Heart left ventricle (tissue), 16 donors: ENCODE measurements at regions not wholly inside any gene's neighbourhood (a gene's known extent, or its start where the extent isn't known, plus 50 kb on each side); places are given as distances from the start of the nearest gene placed in this dataset.

Experiments
- ATAC-seq, 4 donors: fragments of 200-7000 bp; cut with Tn5 transposase; one replicate each; pipeline ENCODE4 v1.9.1; 2020 to 2022; ENCODE audit warnings: moderate library complexity in 4 of 4, mild to moderate bottlenecking in 3 of 4, moderate number of reproducible peaks in 1 of 4
- DNase-seq, 5 donors: peaks; one replicate each; pipeline ENCODE4 v3.0.0-alpha.2; 2020
- H3K27ac ChIP-seq, 12 donors: fragments of 200-600 bp; sonication (generic) in 4 of 12; one replicate each; pipeline versions ENCODE4 v1.5.0 to v1.8.0; 2016 to 2022; ENCODE audit warnings: mild to moderate bottlenecking in 2 of 12
- H3K27me3 ChIP-seq, 9 donors: fragments of 200-600 bp; sonication (generic) in 2 of 9; one replicate each; pipeline versions ENCODE4 v1.5.1 to v1.8.0; 2016 to 2022; ENCODE audit warnings: mild to moderate bottlenecking in 3 of 9
- H3K36me3 ChIP-seq, 9 donors: fragments of 200-600 bp; sonication (generic) in 2 of 9; one replicate each; pipeline versions ENCODE4 v1.5.0 to v1.8.0; 2018 to 2022; ENCODE audit warnings: mild to moderate bottlenecking in 2 of 9
- H3K4me1 ChIP-seq, 12 donors: fragments of 200-600 bp; sonication (generic) in 4 of 12; one replicate each; pipeline versions ENCODE4 v1.5.0 to v1.8.0; 2016 to 2022; ENCODE audit warnings: mild to moderate bottlenecking in 3 of 12
- H3K4me3 ChIP-seq, 12 donors: fragments of 200-600 bp; sonication (generic) in 4 of 12; one replicate each; pipeline versions ENCODE4 v1.5.0 to v1.8.0; 2017 to 2022; ENCODE audit warnings: mild to moderate bottlenecking in 9 of 12, moderate library complexity in 4 of 12
- H3K9me3 ChIP-seq, 12 donors: fragments of 200-600 bp; sonication (generic) in 4 of 12; one replicate each; pipeline versions ENCODE4 v1.5.0 to v1.8.0; 2016 to 2022; ENCODE audit warnings: mild to moderate bottlenecking in 1 of 12
- POLR2A ChIP-seq, 2 donors: fragments of 450-650 bp; IDR thresholded peaks; one replicate each; pipeline ENCODE4 v1.6.1; 2017; ENCODE audit warnings: antibody characterized with exemption in 2 of 2, mild to moderate bottlenecking in 2 of 2, moderate library complexity in 2 of 2
- WGBS, 4 donors: extraction: QIAGEN DNeasy Blood & Tissue Kit in 2 of 4; methylation state at CpG; one replicate each; pipeline versions ENCODE4 v1.1.5 to v1.1.7; 2013 to 2018; 5-methylcytosine and 5-hydroxymethylcytosine counted together
- intact Hi-C, 10 donors: fragments of 100-400 bp; cut with DNase I; formaldehyde crosslinking; loops; one replicate each; pipeline versions ENCODE4 v1.11.1 to v1.14.2; 2022
- TF ChIP-seq, protein P1 (sequence below), 12 donors: fragments of 200-600 bp; sonication (generic) in 4 of 12; IDR thresholded peaks; one replicate each; pipeline versions ENCODE4 v1.5.0 to v1.8.0; 2018 to 2022; ENCODE audit warnings: antibody characterized with exemption in 12 of 12, mild to moderate bottlenecking in 5 of 12
- donor health status: ischemic (EF 13 %, LVEDD 7.1; RV severe dilation, severe dysfunction).
- donor health status: healthy with polysubstance abuse.
- donor health status: DM: no; HTN: yes; CAD: no.
- donor health status: DM: no; HTN: no; CAD: no.
- donor health status: ischemic (EF 25% LVEDD 6.9; RV normal size, moderate dysfunction).
- donor health status: ischemic (EF 25% LVEDD 5.7; RV mildly dilated, moderate dysfunction).
- donor health status: healthy.
- donor health status: DM: yes; HTN: yes; CAD: no.
- donor health status: ischemic (EF 35%, LVEDD 5.7; RV mildly dilated, moderate dysfunction).
- donor health status: nonischemic (EF 11% LVEDD 7.7; RV severe dilation, severe dysfunction).
- donor health status: DM: yes; HTN: yes; CAD: no.
- donor health status: PGD.
- donor health status: ischemic (EF 29% LVEDD 5.4; RV normal size, mild dysfunction).
- donor health status: nonischemic (EF 23%, LVEDD 6.1; RV moderate dilation, normal function).

DNA sequence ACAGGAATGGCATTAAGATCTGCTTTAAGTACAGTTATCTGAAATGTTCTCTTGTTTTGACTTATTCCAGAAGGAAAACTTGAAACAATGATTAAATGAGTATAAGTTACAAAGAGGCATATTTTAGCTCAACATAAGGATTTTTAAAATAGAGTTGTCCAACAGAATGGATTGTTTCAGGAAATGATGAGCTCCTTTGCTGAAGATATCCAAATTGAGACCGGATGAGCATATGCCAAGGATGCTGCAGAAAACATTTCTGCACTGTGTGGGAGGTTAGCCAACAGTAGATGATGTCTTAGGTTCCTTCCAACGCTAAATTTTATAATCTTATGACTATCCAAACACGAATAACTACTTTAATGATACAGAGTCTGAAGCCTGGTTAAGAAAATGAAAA lies 226.5 kb upstream of the NANOGP8 start:
- ATAC-seq (no peak), DNase-seq (no peak)
- 55 to 69% (median 62%) methylated on average over 3 of the region's 3 CpGs for WGBS, 4 donors
- Histone ChIP-seq H3K27ac (no peak overlapping the region), H3K27me3 (no peaks in the 10 kb centered on the region), H3K36me3 (no peaks in the 10 kb centered on the region), H3K4me1 (peaks cover 0 to 45% (median 17%) of the 10 kb centered on the region in 12 donors), H3K4me3 (no peak overlapping the region), H3K9me3 (peaks cover 0 to 3% (median 0%) of the 10 kb centered on the region in 12 donors)
- intact Hi-C loops: no loop called here
- no peak for TF ChIP-seq POLR2A (IDR thresholded peaks at IDR 0.05)
- TF ChIP-seq, protein P1, sequence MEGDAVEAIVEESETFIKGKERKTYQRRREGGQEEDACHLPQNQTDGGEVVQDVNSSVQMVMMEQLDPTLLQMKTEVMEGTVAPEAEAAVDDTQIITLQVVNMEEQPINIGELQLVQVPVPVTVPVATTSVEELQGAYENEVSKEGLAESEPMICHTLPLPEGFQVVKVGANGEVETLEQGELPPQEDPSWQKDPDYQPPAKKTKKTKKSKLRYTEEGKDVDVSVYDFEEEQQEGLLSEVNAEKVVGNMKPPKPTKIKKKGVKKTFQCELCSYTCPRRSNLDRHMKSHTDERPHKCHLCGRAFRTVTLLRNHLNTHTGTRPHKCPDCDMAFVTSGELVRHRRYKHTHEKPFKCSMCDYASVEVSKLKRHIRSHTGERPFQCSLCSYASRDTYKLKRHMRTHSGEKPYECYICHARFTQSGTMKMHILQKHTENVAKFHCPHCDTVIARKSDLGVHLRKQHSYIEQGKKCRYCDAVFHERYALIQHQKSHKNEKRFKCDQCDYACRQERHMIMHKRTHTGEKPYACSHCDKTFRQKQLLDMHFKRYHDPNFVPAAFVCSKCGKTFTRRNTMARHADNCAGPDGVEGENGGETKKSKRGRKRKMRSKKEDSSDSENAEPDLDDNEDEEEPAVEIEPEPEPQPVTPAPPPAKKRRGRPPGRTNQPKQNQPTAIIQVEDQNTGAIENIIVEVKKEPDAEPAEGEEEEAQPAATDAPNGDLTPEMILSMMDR (IDR thresholded peaks at IDR 0.05): no peak

DNA sequence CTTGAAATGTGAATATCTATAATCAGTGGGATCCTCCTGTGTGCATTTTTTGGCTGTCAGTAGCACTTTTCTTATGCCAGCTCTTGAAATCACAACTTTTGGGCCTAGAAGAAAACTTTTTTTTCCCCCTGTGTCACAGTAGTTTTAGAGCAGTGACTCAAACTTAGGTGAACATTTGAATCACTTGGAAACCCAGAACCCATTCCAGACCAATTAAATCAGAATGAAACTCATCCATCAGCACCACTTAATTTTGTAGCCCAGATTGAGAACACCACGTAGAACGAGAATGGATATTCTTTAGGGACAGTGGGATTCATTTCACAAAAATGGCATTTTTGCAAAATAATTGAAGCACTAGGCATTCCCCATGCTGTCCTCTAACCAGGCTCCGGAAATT lies 224.8 kb upstream of the NANOGP8 start:
- DNase-seq (no peak), ATAC-seq (no peak)
- WGBS, 4 donors: 61 to 74% (median 64%) methylated on average over 3 of the region's 3 CpGs
- Histone ChIP-seq H3K4me3 (no peak overlapping the region), H3K27me3 (no peaks in the 10 kb centered on the region), H3K4me1 (peaks cover 0 to 61% (median 25%) of the 10 kb centered on the region in 12 donors), H3K36me3 (no peaks in the 10 kb centered on the region), H3K27ac (peak overlapping the region in 11 of 12 donors; percentile 0 to 72 (median 53)), H3K9me3 (no peaks in the 10 kb centered on the region)
- intact Hi-C loops: no loop called here
- no peak for TF ChIP-seq POLR2A (IDR thresholded peaks at IDR 0.05)
- TF ChIP-seq, protein P1 (IDR thresholded peaks at IDR 0.05): no peak

DNA sequence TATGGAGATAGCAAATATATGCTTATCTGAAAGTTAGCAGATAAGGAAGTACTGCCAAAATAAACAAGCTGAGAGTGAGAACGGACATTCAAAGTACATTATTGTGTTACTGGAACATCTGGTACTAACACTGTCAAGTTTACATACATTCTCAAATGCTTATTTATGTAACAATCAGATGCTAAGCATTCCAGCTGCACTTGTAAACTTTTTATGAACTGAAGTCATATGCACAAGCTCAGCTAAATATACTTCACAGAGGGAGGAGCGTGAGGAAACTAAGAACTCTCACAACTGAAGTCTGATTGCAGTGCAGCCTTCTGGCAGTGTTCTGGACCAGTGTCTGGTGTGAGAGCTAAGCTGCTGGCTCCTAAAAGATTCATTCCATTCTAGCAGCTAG lies 223.7 kb upstream of the NANOGP8 start:
- TF ChIP-seq, protein P1 (IDR thresholded peaks at IDR 0.05): no peak
- no peak for TF ChIP-seq POLR2A (IDR thresholded peaks at IDR 0.05)
- H3K4me3 ChIP-seq: no peak overlapping the region
- 15 to 23% (median 19%) methylated on average over 2 of the region's 2 CpGs for WGBS, 4 donors
- DNase-seq: peak in 3 of 5 donors; percentile 21 to 49 (median 35)
- H3K27ac ChIP-seq: peak overlapping the region; percentile 0 to 72 (median 54)
- no peaks in the 10 kb centered on the region for H3K9me3 ChIP-seq
- peaks cover 0 to 61% (median 25%) of the 10 kb centered on the region in 12 donors for H3K4me1 ChIP-seq
- H3K36me3 ChIP-seq: no peaks in the 10 kb centered on the region
- intact Hi-C loops: no loop called here
- ATAC-seq: peak; percentile 85 to 94 (median 90)
- H3K27me3 ChIP-seq: no peaks in the 10 kb centered on the region

DNA sequence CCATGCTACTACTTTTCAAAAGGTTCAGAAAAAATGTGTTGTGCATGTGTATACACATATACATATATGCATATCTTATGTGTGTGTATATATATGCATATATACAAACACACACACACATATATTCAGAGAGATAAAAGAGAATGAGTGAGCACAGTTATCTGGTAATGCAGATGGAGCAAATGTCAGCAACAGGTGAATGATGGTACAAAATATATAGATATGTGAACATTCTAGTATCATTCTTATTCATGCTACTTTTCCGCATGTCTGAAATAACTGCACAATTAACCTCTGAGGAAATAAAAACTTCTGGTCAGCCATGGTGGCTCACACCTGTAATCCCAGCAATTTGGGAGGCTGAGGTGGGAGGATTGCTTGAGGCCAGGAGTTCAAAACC lies 222.6 kb upstream of the NANOGP8 start:
- H3K27ac ChIP-seq: peak overlapping the region in 4 of 12 donors; percentile 0 to 72 (median 48)
- no peak for ATAC-seq
- H3K9me3 ChIP-seq: no peaks in the 10 kb centered on the region
- intact Hi-C loops: no loop called here
- H3K4me1 ChIP-seq: peaks cover 0 to 59% (median 25%) of the 10 kb centered on the region in 12 donors
- no peak overlapping the region for H3K4me3 ChIP-seq
- no peak for DNase-seq
- no peaks in the 10 kb centered on the region for H3K36me3 ChIP-seq
- no peaks in the 10 kb centered on the region for H3K27me3 ChIP-seq
- TF ChIP-seq POLR2A (IDR thresholded peaks at IDR 0.05): no peak
- 100% methylated on average over 1 of the region's 1 CpG for WGBS, 4 donors

DNA sequence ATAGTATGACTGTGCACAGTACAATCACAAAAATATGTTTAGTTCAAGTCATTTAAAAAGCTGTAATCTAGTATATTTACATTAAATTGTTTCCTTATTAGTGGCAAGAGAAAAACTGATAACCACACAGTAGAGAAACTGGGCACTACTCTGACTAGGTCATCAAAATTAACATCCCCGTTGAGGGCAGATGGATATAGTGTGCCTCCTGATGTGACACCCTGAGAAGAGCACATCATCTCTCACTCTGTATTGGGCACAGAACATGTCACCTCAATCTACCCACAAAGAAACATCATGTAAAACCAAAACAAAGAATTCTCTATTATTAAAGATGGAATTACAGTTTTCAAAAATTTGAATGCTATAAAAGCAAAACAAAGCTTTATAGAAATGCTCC lies 221.9 kb upstream of the NANOGP8 start:
- Histone ChIP-seq H3K9me3 (no peaks in the 10 kb centered on the region), H3K4me3 (no peak overlapping the region), H3K4me1 (peaks cover 0 to 52% (median 24%) of the 10 kb centered on the region in 12 donors), H3K36me3 (no peaks in the 10 kb centered on the region), H3K27ac (peak overlapping the region in 11 of 12 donors; percentile 17 to 74 (median 60)), H3K27me3 (no peaks in the 10 kb centered on the region)
- ATAC-seq (peak; percentile 36 to 52 (median 43)), DNase-seq (no peak)
- no peak for TF ChIP-seq POLR2A (IDR thresholded peaks at IDR 0.05)
- TF ChIP-seq, protein P1 (IDR thresholded peaks at IDR 0.05): no peak
- WGBS, 4 donors: 9 to 31% (median 24%) methylated on average over 1 of the region's 1 CpG
- intact Hi-C loops: no loop called here
